GM23248 (cell line): ENCODE measurements at regions not wholly inside any gene's neighbourhood (a gene's known extent, or its start where the extent isn't known, plus 50 kb on each side); places are given as distances from the start of the nearest gene placed in this dataset.

ENCODE experiments used
- DNase-seq: peaks from one replicate; pipeline ENCODE4 v3.0.0-alpha.2; 2015
- H2AFZ ChIP-seq: fragments of 200-600 bp; sonication (generic); 2 replicates; pipeline ENCODE4 v1.6.1; 2016; ENCODE audit warnings: antibody characterized with exemption
- H3F3A ChIP-seq: fragments of 200-600 bp; sonication (generic); 2 replicates; pipeline ENCODE4 v1.6.1; 2016; ENCODE audit warnings: mild to moderate bottlenecking, antibody characterized with exemption, mixed run types; ENCODE audit not compliant: insufficient read depth
- H3K27ac ChIP-seq: fragments of 200-600 bp; sonication (generic); 2 replicates; pipeline ENCODE4 v1.5.1; 2016; ENCODE audit warnings: mild to moderate bottlenecking
- H3K27me3 ChIP-seq: fragments of 200-600 bp; sonication (generic); replicated peaks from 2 replicates; pipeline ENCODE4 v1.6.1; 2016; ENCODE audit warnings: mild to moderate bottlenecking; ENCODE audit not compliant: insufficient read depth
- H3K36me3 ChIP-seq: fragments of 200-600 bp; sonication (generic); 2 replicates; pipeline ENCODE4 v1.6.1; 2016; ENCODE audit warnings: low read depth, mild to moderate bottlenecking
- H3K4me1 ChIP-seq: fragments of 200-600 bp; sonication (generic); 2 replicates; pipeline ENCODE4 v1.6.1; 2016; ENCODE audit warnings: mild to moderate bottlenecking; ENCODE audit not compliant: insufficient read depth
- H3K4me2 ChIP-seq: fragments of 200-600 bp; sonication (generic); one replicate; pipeline ENCODE4 v1.6.1; 2016; ENCODE audit warnings: mild to moderate bottlenecking; ENCODE audit not compliant: unreplicated experiment
- H3K4me3 ChIP-seq: fragments of 200-600 bp; sonication (generic); 2 replicates; pipeline ENCODE4 v1.5.1; 2016; ENCODE audit warnings: mild to moderate bottlenecking
- H3K79me2 ChIP-seq: fragments of 200-600 bp; sonication (generic); 2 replicates; pipeline ENCODE4 v1.6.1; 2016; ENCODE audit warnings: mild to moderate bottlenecking; ENCODE audit not compliant: insufficient read depth
- H3K9ac ChIP-seq: fragments of 200-600 bp; sonication (generic); 2 replicates; pipeline ENCODE4 v1.6.1; 2016; ENCODE audit warnings: mild to moderate bottlenecking
- H3K9me2 ChIP-seq: fragments of 200-600 bp; sonication (generic); 2 replicates; pipeline ENCODE4 v1.6.1; 2016; ENCODE audit warnings: mixed run types, mild to moderate bottlenecking, moderate library complexity; ENCODE audit not compliant: insufficient read depth
- H3K9me3 ChIP-seq: fragments of 200-600 bp; sonication (generic); one replicate; pipeline ENCODE4 v1.6.1; 2017; ENCODE audit warnings: low read depth
- H4K20me1 ChIP-seq: fragments of 200-600 bp; sonication (generic); 2 replicates; pipeline ENCODE4 v1.6.0; 2016; ENCODE audit not compliant: insufficient read depth
- EZH2 ChIP-seq: fragments of 200-600 bp; sonication (generic); IDR thresholded peaks from 2 replicates; pipeline ENCODE4 v1.6.1; 2018; ENCODE audit warnings: antibody characterized with exemption, mild to moderate bottlenecking; ENCODE audit not compliant: insufficient read depth, poor library complexity, severe bottlenecking
- EZH2phosphoT487 ChIP-seq: fragments of 200-600 bp; sonication (generic); IDR thresholded peaks from 2 replicates; pipeline ENCODE4 v1.6.1; 2018; ENCODE audit warnings: antibody characterized with exemption, moderate library complexity, mild to moderate bottlenecking, low read depth; ENCODE audit not compliant: insufficient read depth
- WGBS, 2 experiments: methylation state at CpG; one replicate each; pipeline ENCODE4 v1.1.6; 2015 to 2017; ENCODE audit warnings: low lambda C conversion rate in 2 of 2, low coverage in 1 of 2; ENCODE audit errors: missing lambda C conversion rate in 2 of 2; 5-methylcytosine and 5-hydroxymethylcytosine counted together
- in situ Hi-C: fragments of 300-500 bp; cut with MboI; formaldehyde crosslinking; loops from 2 replicates; pipeline ENCODE4 v1.15.0; 2020

DNA sequence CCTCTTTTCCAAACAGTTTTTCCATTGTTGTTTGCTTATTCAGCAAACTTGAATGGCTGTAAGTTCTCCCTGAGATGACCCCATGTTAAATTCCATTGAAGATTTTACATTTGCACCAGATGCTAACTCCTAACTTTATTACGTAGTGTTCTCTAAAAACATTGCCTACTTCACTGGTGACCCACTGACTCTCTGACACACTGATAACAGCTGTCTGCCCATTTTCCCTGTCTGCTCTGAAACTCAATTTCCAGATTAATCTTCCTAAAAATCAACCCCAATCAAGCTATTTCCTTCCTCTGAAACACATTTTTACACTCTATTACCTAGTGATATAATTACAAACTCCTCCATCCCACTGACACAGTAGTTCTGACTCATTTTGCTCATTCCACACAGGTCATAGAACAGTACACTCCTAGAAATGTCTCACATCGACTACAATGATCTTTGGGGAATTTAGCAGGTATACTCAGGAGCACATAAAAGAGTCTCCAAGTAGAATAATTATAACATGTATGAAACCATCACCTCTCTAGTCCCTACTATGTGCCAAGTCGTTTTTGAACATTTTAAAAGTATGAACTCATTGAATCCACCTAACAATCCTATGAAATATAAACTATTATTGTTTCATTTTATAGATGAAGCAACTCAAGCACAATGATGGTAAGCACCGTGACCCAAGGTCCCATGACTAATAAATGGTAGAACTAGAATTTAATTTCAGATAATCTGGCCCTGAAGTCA lies 210.9 kb downstream of the SLIT2 start:
- H3K79me2 ChIP-seq: peaks cover 65% of the 10 kb centered on the region
- H3K4me3 ChIP-seq: no peak overlapping the region
- no peaks in the 10 kb centered on the region for H3K36me3 ChIP-seq
- H3K27ac ChIP-seq: peak overlapping the region; percentile 9; the same call in 1 of the 2 replicates
- in situ Hi-C loops: no loop called here
- H3K4me2 ChIP-seq: peak overlapping the region; percentile 24
- DNase-seq: peak; percentile 49
- H4K20me1 ChIP-seq: no peaks in the 10 kb centered on the region; the same call in 1 of the 2 replicates
- no peak overlapping the region for H3K9ac ChIP-seq
- no peaks in the 10 kb centered on the region for H3K27me3 ChIP-seq
- H3K9me2 ChIP-seq: no peaks in the 10 kb centered on the region
- no peak overlapping the region for H2AFZ ChIP-seq
- 57 to 62% methylated on average over 4 of the region's 4 CpGs for WGBS, 2 experiments
- peaks cover 22% of the 10 kb centered on the region for H3K4me1 ChIP-seq
- TF ChIP-seq EZH2phosphoT487: no peak
- no peaks in the 10 kb centered on the region for H3K9me3 ChIP-seq
- peaks cover 42% of the 10 kb centered on the region for H3F3A ChIP-seq

DNA sequence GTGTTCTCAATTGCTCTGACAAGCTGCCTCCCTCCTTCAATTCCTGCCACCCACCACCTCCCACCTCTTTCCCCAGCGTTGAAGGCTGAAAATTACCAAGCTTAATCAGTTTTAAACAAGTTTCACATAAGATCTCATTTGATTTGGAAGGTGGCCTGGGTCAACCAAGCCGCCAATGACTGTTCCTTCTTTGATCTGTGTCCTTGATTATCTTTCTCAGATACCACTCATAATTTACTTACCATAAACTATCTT lies 211.4 kb downstream of the SLIT2 start:
- in situ Hi-C loops: no loop called here
- no peak overlapping the region for H3K9ac ChIP-seq
- 91 to 98% methylated on average over 2 of the region's 2 CpGs for WGBS, 2 experiments
- no peak overlapping the region for H3K4me3 ChIP-seq
- no peaks in the 10 kb centered on the region for H3K9me2 ChIP-seq
- H3K27me3 ChIP-seq: no peaks in the 10 kb centered on the region
- H3K27ac ChIP-seq: no peak overlapping the region
- H3K36me3 ChIP-seq: no peaks in the 10 kb centered on the region
- peaks cover 22% of the 10 kb centered on the region for H3K4me1 ChIP-seq
- DNase-seq: no peak
- no peaks in the 10 kb centered on the region for H4K20me1 ChIP-seq
- peaks cover 42% of the 10 kb centered on the region for H3F3A ChIP-seq
- no peaks in the 10 kb centered on the region for H3K9me3 ChIP-seq
- peaks cover 65% of the 10 kb centered on the region for H3K79me2 ChIP-seq
- H2AFZ ChIP-seq: no peak overlapping the region
- peak overlapping the region; percentile 24 for H3K4me2 ChIP-seq
- no peak for TF ChIP-seq EZH2
- no peak for TF ChIP-seq EZH2phosphoT487

DNA sequence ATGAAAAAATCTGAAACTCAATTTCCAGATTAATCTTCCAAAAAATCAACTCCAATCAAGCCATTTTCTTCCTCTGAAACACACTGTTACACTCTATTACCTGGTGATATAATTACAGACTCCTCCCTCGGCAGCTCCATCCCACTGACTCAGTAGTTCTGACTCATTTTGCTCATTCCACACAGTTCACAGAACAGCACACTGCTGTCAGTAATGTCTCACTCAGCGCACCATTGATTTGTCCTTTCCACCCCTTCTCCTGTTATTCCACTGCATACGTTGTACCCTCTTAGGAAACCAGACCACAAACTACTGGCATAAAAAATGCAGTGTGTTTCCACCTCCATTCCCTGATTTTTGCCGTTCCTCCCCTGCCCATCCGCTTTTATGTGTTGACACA lies 212.7 kb downstream of the SLIT2 start:
- no peaks in the 10 kb centered on the region for H3K9me3 ChIP-seq
- no peaks in the 10 kb centered on the region for H3K27me3 ChIP-seq
- WGBS, 2 experiments: 29 to 30% methylated on average over 5 of the region's 5 CpGs
- TF ChIP-seq EZH2 (no peak), EZH2phosphoT487 (no peak)
- no peaks in the 10 kb centered on the region for H4K20me1 ChIP-seq
- peaks cover 41% of the 10 kb centered on the region for H3F3A ChIP-seq
- H3K9me2 ChIP-seq: no peaks in the 10 kb centered on the region
- no peak overlapping the region for H2AFZ ChIP-seq
- peaks cover 22% of the 10 kb centered on the region for H3K4me1 ChIP-seq
- in situ Hi-C loops: no loop called here
- peak; percentile 82 for DNase-seq
- H3K9ac ChIP-seq: no peak overlapping the region
- H3K27ac ChIP-seq: no peak overlapping the region
- no peak overlapping the region for H3K4me3 ChIP-seq
- H3K4me2 ChIP-seq: peak overlapping the region; percentile 31
- peaks cover 56% of the 10 kb centered on the region for H3K79me2 ChIP-seq
- H3K36me3 ChIP-seq: no peaks in the 10 kb centered on the region

DNA sequence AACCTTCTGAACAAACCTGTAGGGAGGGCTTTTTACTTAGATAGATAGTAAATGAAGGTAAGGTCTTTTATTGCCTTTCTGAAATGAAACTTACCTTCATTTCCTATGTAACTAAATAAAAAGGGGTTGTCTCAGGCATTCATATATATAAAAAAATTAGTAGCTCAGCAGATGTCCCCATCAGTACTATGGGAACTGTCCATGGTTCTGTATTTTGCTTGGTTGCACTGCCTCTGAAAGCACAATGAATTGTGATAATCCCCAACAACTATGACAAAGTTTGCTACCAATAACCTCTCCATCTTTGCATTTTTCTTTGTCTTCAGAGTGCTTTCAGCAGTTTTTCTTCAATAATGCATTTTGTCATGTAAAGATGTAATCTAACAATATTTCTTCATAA lies 222.4 kb downstream of the SLIT2 start:
- H3K36me3 ChIP-seq: no peaks in the 10 kb centered on the region
- H3K4me2 ChIP-seq: no peak overlapping the region
- DNase-seq: peak; percentile 51
- no peaks in the 10 kb centered on the region for H4K20me1 ChIP-seq
- H3K27me3 ChIP-seq: no peaks in the 10 kb centered on the region
- peaks cover 9% of the 10 kb centered on the region; the same call in 1 of the 2 replicates for H3F3A ChIP-seq
- no peak overlapping the region for H3K9ac ChIP-seq
- H3K9me3 ChIP-seq: no peaks in the 10 kb centered on the region
- H2AFZ ChIP-seq: no peak overlapping the region
- in situ Hi-C loops: no loop called here
- H3K27ac ChIP-seq: no peak overlapping the region
- H3K9me2 ChIP-seq: no peaks in the 10 kb centered on the region
- no peak for TF ChIP-seq EZH2
- TF ChIP-seq EZH2phosphoT487: no peak
- no peaks in the 10 kb centered on the region for H3K79me2 ChIP-seq
- H3K4me1 ChIP-seq: no peaks in the 10 kb centered on the region
- no peak overlapping the region for H3K4me3 ChIP-seq

DNA sequence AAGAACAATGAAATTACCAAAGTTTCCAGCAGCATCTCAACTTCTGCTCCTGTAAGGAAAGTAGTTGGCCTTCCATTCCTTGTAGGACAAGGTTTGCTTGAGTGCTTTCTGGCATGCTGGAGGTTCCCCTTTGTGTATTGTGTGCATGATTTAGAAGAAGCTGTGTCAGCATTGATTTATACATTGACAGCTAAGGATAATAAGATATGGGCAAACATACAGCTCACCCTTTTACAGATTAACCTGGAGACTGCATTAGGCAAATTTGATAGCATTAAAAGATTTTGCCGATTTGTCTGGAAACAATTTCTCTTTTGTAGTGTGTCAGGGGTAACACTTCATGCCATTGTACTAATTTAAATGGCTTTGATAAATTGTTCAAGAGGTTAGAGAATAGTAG lies 221.8 kb upstream of the PACRGL start:
- 88 to 97% methylated on average over 1 of the region's 1 CpG for WGBS, 2 experiments
- Histone ChIP-seq H2AFZ (no peak overlapping the region), H3K79me2 (no peaks in the 10 kb centered on the region), H3K4me2 (no peak overlapping the region), H3K36me3 (0 out of 2 replicates have a peak, but pooled peaks cover 5% of the 10 kb centered on the region), H3F3A (peaks cover 5% of the 10 kb centered on the region; the same call in 1 of the 2 replicates), H3K9me2 (no peaks in the 10 kb centered on the region), H3K27ac (no peak overlapping the region), H3K9ac (no peak overlapping the region), H3K9me3 (no peaks in the 10 kb centered on the region), H3K27me3 (no peaks in the 10 kb centered on the region), H4K20me1 (no peaks in the 10 kb centered on the region), H3K4me3 (no peak overlapping the region), H3K4me1 (no peaks in the 10 kb centered on the region)
- TF ChIP-seq EZH2: no peak
- no peak for TF ChIP-seq EZH2phosphoT487
- in situ Hi-C loops: no loop called here
- DNase-seq: no peak
